HepG2 (cell line): ENCODE measurements at regions not wholly inside any gene's neighbourhood (a gene's known extent, or its start where the extent isn't known, plus 50 kb on each side); places are given as distances from the start of the nearest gene placed in this dataset.
A peak's percentile ranks its signal among the peaks of the same experiment; 100 is the strongest.

ENCODE experiments used
- ATAC-seq: fragments of 200-7000 bp; cut with Tn5 transposase; 3 replicates; pipeline ENCODE4 v1.9.1; 2020; ENCODE audit warnings: mild to moderate bottlenecking, moderate library complexity
- BruUV-seq: library from RNA; stranded (reverse); fragments of 400-500 nt; replicated peaks from 2 replicates; lab custom pipeline; 2021; lab: Mats Ljungman, UMichigan
- CTCF ChIA-PET: fragments of 300-600 bp; formaldehyde crosslinking; extraction: SDS; loops from one replicate; lab custom pipeline; 2021; ENCODE audit warnings: low total read pairs, inconsistent platforms, low intra/inter-chr PET ratio; lab: Yijun Ruan, JAX
- POLR2A ChIA-PET: fragments of 350-600 bp; sonication (Branson Sonifier 250); formaldehyde crosslinking; loops from one replicate; lab custom pipeline; 2020; ENCODE audit warnings: antibody characterized with exemption, inconsistent platforms; lab: Yijun Ruan, JAX
- DNase-seq: peaks from one replicate; pipeline ENCODE4 v3.0.0-alpha.2; 2015; ENCODE audit warnings: low spot score
- FAIRE-seq: peaks from 3 replicates; lab custom pipeline; 2011; peaks lifted over from hg19 to GRCh38; lab: Jason Lieb, UNC
- H2AFZ ChIP-seq: one replicate; pipeline ENCODE4 v1.6.1; 2011; ENCODE audit warnings: low read length, inconsistent platforms
- H3K27ac ChIP-seq: fragments of 300-600 bp; 3 replicates; pipeline ENCODE4 v1.8.0; 2011; ENCODE audit warnings: mixed run types, mild to moderate bottlenecking, mixed read lengths, low read length, inconsistent platforms; ENCODE audit not compliant: insufficient read depth; ENCODE audit errors: extremely low read length
- H3K27me3 ChIP-seq, 2 experiments: fragments of 200-600 bp in 1 of 2; 2 replicates in 1 of 2; 3 replicates in 1 of 2; pipeline versions ENCODE4 v1.6.0 to v1.8.0; 2011; ENCODE audit warnings: low read length in 2 of 2, mild to moderate bottlenecking in 2 of 2, moderate library complexity in 2 of 2, inconsistent platforms in 1 of 2; ENCODE audit not compliant: insufficient read depth in 2 of 2, control insufficient read depth in 1 of 2
- H3K36me3 ChIP-seq, 2 experiments: fragments of 200-600 bp in 1 of 2; replicated peaks in 1 of 2; 2 replicates in 1 of 2; 3 replicates in 1 of 2; pipeline versions ENCODE4 v1.5.1 to v1.8.0; 2011; ENCODE audit warnings: low read length in 2 of 2, inconsistent platforms in 1 of 2; ENCODE audit not compliant: insufficient read depth in 2 of 2, control insufficient read depth in 1 of 2
- H3K4me1 ChIP-seq: 2 replicates; pipeline ENCODE4 v1.5.1; 2012; ENCODE audit warnings: low read length, inconsistent platforms; ENCODE audit not compliant: insufficient read depth
- H3K4me2 ChIP-seq: 2 replicates; pipeline ENCODE4 v1.6.0; 2011; ENCODE audit warnings: low read depth, low read length, inconsistent platforms
- H3K4me3 ChIP-seq, 3 experiments: fragments of 200-600 bp in 1 of 3; sonication (generic), shearing (Covaris generic) in 1 of 3; replicated peaks in 1 of 3; 2 replicates each; pipeline ENCODE4 v1.5.1; 2011 to 2016; ENCODE audit warnings: low read length in 3 of 3, inconsistent platforms in 2 of 3, low read depth in 2 of 3, mild to moderate bottlenecking in 2 of 3, control low read depth in 1 of 3, mixed read lengths in 1 of 3; ENCODE audit not compliant: insufficient read depth in 1 of 3
- H3K79me2 ChIP-seq: one replicate; pipeline ENCODE4 v1.6.1; 2011; ENCODE audit warnings: low read length, inconsistent platforms; ENCODE audit not compliant: insufficient read depth
- H3K9ac ChIP-seq: 2 replicates; pipeline ENCODE4 v1.6.0; 2011; ENCODE audit warnings: mild to moderate bottlenecking, low read depth, low read length, inconsistent platforms; ENCODE audit not compliant: insufficient read depth
- H3K9me3 ChIP-seq: 2 replicates; pipeline ENCODE4 v1.5.1; 2012; ENCODE audit warnings: mild to moderate bottlenecking, low read length
- H4K20me1 ChIP-seq: 2 replicates; pipeline ENCODE4 v1.6.0; 2011; ENCODE audit warnings: inconsistent platforms, mild to moderate bottlenecking, low read length, moderate library complexity; ENCODE audit not compliant: insufficient read depth
- CTCF ChIP-seq: sonication (generic); formaldehyde crosslinking; IDR thresholded peaks from 2 replicates; pipeline ENCODE4 v1.5.0; 2020; ENCODE audit warnings: mild to moderate bottlenecking, missing genetic modification reagents, moderate library complexity
- GTF3A ChIP-seq: sonication (generic); formaldehyde crosslinking; conservative IDR thresholded peaks from 2 replicates; pipeline ENCODE4 v1.4.0; 2020; ENCODE audit warnings: mild to moderate bottlenecking, missing genetic modification reagents
- IRF2 ChIP-seq: IDR thresholded peaks from 2 replicates; pipeline ENCODE4 v1.6.1; 2018; ENCODE audit warnings: missing genetic modification reagents, missing compliant biosample characterization
- MAF1 ChIP-seq: sonication (generic); formaldehyde crosslinking; IDR thresholded peaks from 2 replicates; pipeline ENCODE4 v1.5.0; 2020; ENCODE audit warnings: missing genetic modification reagents, borderline replicate concordance
- RAD21 ChIP-seq: fragments of 450-650 bp; formaldehyde crosslinking; IDR thresholded peaks from 2 replicates; pipeline ENCODE4 v1.5.0; 2020; ENCODE audit warnings: mild to moderate bottlenecking
- SMC3 ChIP-seq: IDR thresholded peaks from 2 replicates; pipeline ENCODE4 v1.6.1; 2011; ENCODE audit warnings: low read length, improper control_type of control experiment
- STAG1 ChIP-seq: sonication (generic); formaldehyde crosslinking; IDR thresholded peaks from 2 replicates; pipeline ENCODE4 v1.4.0; 2020; ENCODE audit warnings: missing genetic modification reagents
- TOPORS ChIP-seq: sonication (generic); formaldehyde crosslinking; IDR thresholded peaks from 2 replicates; pipeline ENCODE4 v1.8.0; 2023; ENCODE audit warnings: mild to moderate bottlenecking, missing genetic modification reagents
- ZBTB39 ChIP-seq: sonication (generic); formaldehyde crosslinking; IDR thresholded peaks from 2 replicates; pipeline ENCODE4 v1.5.0; 2020; ENCODE audit warnings: missing genetic modification reagents
- ZNF329 ChIP-seq: sonication (generic); formaldehyde crosslinking; IDR thresholded peaks from 2 replicates; pipeline ENCODE4 v1.9.0; 2021; ENCODE audit warnings: low read depth, mild to moderate bottlenecking, missing genetic modification reagents
- ZNF724P ChIP-seq: sonication (generic); formaldehyde crosslinking; IDR thresholded peaks from 2 replicates; pipeline ENCODE4 v1.8.0; 2022; ENCODE audit warnings: missing genetic modification reagents, borderline replicate concordance
- WGBS: methylation state at CpG from one replicate; pipeline ENCODE4 v1.1.6; 2017; ENCODE audit warnings: low lambda C conversion rate; 5-methylcytosine and 5-hydroxymethylcytosine counted together
- in situ Hi-C: cut with HindIII; loops from 2 replicates; pipeline ENCODE4 v1.10.0; 2017; ENCODE audit warnings: low pct_unique_long_range_greater_than_20kb; ENCODE audit not compliant: extremely low pct_ligation_motif_present
- intact Hi-C: fragments of 100-400 bp; cut with micrococcal nuclease; formaldehyde crosslinking; loops from one replicate; pipeline ENCODE4 v1.10.0; 2022; ENCODE audit not compliant: unreplicated experiment
- TF ChIP-seq, protein P1 (sequence below): sonication (generic); formaldehyde crosslinking; IDR thresholded peaks from 2 replicates; pipeline ENCODE4 v1.4.0; 2020; ENCODE audit warnings: missing genetic modification reagents
- TF ChIP-seq, protein P2 (sequence below): sonication (generic); formaldehyde crosslinking; IDR thresholded peaks from 2 replicates; pipeline ENCODE4 v1.5.0; 2020; ENCODE audit warnings: missing genetic modification reagents

- no peaks in the 10 kb centered on the region for H3K36me3 ChIP-seq
- DNase-seq = peak; percentile 29
- no peak overlapping the region for H3K4me2 ChIP-seq
- H3K27ac ChIP-seq = no peak overlapping the region
- no peaks in the 10 kb centered on the region for H4K20me1 ChIP-seq
- no peaks in the 10 kb centered on the region; a peak in 1 of 5 replicates for H3K27me3 ChIP-seq
- FAIRE-seq = no peak
- peak; percentile 51 for TF ChIP-seq CTCF (CRISPR knock-in tag)
- TF ChIP-seq STAG1 (CRISPR knock-in tag) = peak; percentile 71
- TF ChIP-seq RAD21 (CRISPR knock-in tag) = 0 out of 2 replicates have a peak, but pooled peaks have one; percentile 15
- TF ChIP-seq IRF2 = no peak
- peak; percentile 37 for TF ChIP-seq SMC3
- POLR2A ChIA-PET = no interaction called here
- no peaks in the 10 kb centered on the region for H3K9me3 ChIP-seq
- WGBS = 41% methylated on average over 2 of the region's 2 CpGs
- H3K4me3 ChIP-seq = no peak overlapping the region
- peak; percentile 82 for ATAC-seq
- intact Hi-C loops = loop anchor here (1.0 kb wide), 1 partner anchor 196 kb away; no protein-coding TSS in a partner anchor
- H3K9ac ChIP-seq = no peak overlapping the region
- in situ Hi-C loops = no loop called here
- H3K4me1 ChIP-seq = no peaks in the 10 kb centered on the region
- H2AFZ ChIP-seq = no peak overlapping the region
- BruUV-seq = no TSS peak
- no peaks in the 10 kb centered on the region for H3K79me2 ChIP-seq
- CTCF ChIA-PET = interaction anchor here (0.8 to 1.5 kb wide), 2 partner anchors 195 to 418 kb away, joined by 3 read pairs; no protein-coding TSS in a partner anchor
Measured at GRCh38 chr13:30551189-30551588, 66.5 kb upstream of the USPL1 start.

DNA sequence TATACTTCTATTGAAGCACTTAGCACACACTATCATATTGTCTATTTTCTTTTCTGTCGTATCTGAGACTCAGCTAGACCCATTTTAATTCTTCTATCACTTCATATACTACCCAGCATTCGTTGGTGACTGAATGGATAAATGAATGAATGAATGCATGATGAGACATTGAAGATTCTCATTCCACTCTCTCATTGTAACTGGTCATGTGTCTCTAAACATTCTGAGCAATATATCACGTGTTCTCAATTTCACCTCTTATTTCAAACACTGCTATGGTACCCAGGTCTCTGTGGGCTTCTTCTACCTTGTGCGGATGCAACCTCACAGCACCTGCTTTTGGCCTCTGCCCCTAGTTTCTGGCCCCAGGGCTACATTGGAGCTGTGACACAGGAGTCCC, 65.2 kb upstream of the USPL1 start:
- no peaks in the 10 kb centered on the region for H3K9me3 ChIP-seq
- H3K36me3 ChIP-seq = no peaks in the 10 kb centered on the region
- no peak overlapping the region for H3K27ac ChIP-seq
- no peak overlapping the region for H2AFZ ChIP-seq
- H3K4me3 ChIP-seq = no peak overlapping the region
- no peak overlapping the region for H3K4me2 ChIP-seq
- no peaks in the 10 kb centered on the region for H3K4me1 ChIP-seq
- 24% methylated on average over 4 of the region's 4 CpGs for WGBS
- H3K79me2 ChIP-seq = no peaks in the 10 kb centered on the region
- intact Hi-C loops = no loop called here
- ChIA-PET CTCF (no interaction called here), POLR2A (no interaction called here)
- BruUV-seq = no TSS peak
- H3K27me3 ChIP-seq = no peaks in the 10 kb centered on the region; a peak in 1 of 5 replicates
- FAIRE-seq = no peak
- no peaks in the 10 kb centered on the region for H4K20me1 ChIP-seq
- no peak for DNase-seq
- H3K9ac ChIP-seq = no peak overlapping the region
- no peak for ATAC-seq
- in situ Hi-C loops = no loop called here
- TF ChIP-seq ZBTB39 (no peak), TOPORS (no peak), ZNF724P (CRISPR knock-in tag) (no peak), MAF1 (CRISPR knock-in tag) (no peak), GTF3A (CRISPR knock-in tag) (no peak), ZNF329 (CRISPR knock-in tag) (no peak)
- TF ChIP-seq, protein P1, sequence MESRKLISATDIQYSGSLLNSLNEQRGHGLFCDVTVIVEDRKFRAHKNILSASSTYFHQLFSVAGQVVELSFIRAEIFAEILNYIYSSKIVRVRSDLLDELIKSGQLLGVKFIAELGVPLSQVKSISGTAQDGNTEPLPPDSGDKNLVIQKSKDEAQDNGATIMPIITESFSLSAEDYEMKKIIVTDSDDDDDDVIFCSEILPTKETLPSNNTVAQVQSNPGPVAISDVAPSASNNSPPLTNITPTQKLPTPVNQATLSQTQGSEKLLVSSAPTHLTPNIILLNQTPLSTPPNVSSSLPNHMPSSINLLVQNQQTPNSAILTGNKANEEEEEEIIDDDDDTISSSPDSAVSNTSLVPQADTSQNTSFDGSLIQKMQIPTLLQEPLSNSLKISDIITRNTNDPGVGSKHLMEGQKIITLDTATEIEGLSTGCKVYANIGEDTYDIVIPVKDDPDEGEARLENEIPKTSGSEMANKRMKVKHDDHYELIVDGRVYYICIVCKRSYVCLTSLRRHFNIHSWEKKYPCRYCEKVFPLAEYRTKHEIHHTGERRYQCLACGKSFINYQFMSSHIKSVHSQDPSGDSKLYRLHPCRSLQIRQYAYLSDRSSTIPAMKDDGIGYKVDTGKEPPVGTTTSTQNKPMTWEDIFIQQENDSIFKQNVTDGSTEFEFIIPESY (CRISPR knock-in tag) = no peak
- TF ChIP-seq, protein P2, sequence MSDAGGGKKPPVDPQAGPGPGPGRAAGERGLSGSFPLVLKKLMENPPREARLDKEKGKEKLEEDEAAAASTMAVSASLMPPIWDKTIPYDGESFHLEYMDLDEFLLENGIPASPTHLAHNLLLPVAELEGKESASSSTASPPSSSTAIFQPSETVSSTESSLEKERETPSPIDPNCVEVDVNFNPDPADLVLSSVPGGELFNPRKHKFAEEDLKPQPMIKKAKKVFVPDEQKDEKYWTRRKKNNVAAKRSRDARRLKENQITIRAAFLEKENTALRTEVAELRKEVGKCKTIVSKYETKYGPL = no peak
